Endothelial cell of umbilical vein (primary cell): ENCODE measurements at regions not wholly inside any gene's neighbourhood (a gene's known extent, or its start where the extent isn't known, plus 50 kb on each side); places are given as distances from the start of the nearest gene placed in this dataset.

Source experiments
- BruUV-seq: library from RNA; stranded (reverse); fragments of 400-500 nt; replicated peaks from 2 replicates; lab custom pipeline; 2021; lab: Mats Ljungman, UMichigan
- CTCF ChIA-PET: fragments of 300-600, 350-600 bp; sonication (Branson Sonifier 250); formaldehyde crosslinking; loops from one replicate; lab custom pipeline; 2021; ENCODE audit warnings: antibody characterized with exemption, inconsistent platforms; lab: Charles Lee
- POLR2A ChIA-PET: fragments of 300-600, 350-600 bp; sonication (Branson Sonifier 250); formaldehyde crosslinking; loops from one replicate; lab custom pipeline; 2021; ENCODE audit warnings: antibody characterized with exemption, inconsistent platforms; lab: Charles Lee
- DNase-seq: peaks from one replicate; pipeline ENCODE4 v3.0.0-alpha.2; 2011; ENCODE audit warnings: low read depth, low spot score
- FAIRE-seq: peaks from 2 replicates; lab custom pipeline; 2011; peaks lifted over from hg19 to GRCh38; lab: Jason Lieb, UNC
- H2AFZ ChIP-seq: 2 replicates; pipeline ENCODE4 v1.6.0; 2012; ENCODE audit warnings: low read depth, low read length, control low read depth, inconsistent platforms
- H3K27ac ChIP-seq: 2 replicates; pipeline ENCODE4 v1.5.1; 2011; ENCODE audit warnings: low read depth, mild to moderate bottlenecking, control low read depth, low read length, moderate library complexity; ENCODE audit not compliant: insufficient read depth
- H3K27me3 ChIP-seq, 2 experiments: 2 replicates each; pipeline versions ENCODE4 v1.6.0 to v1.6.1; 2011; ENCODE audit warnings: low read length in 2 of 2, mixed read lengths in 1 of 2; ENCODE audit not compliant: control insufficient read depth in 2 of 2, insufficient read depth in 2 of 2
- H3K36me3 ChIP-seq, 2 experiments: 2 replicates in 1 of 2; 3 replicates in 1 of 2; pipeline ENCODE4 v1.5.1; 2011; ENCODE audit warnings: low read length in 2 of 2, mild to moderate bottlenecking in 1 of 2, moderate library complexity in 1 of 2; ENCODE audit not compliant: control insufficient read depth in 2 of 2, insufficient read depth in 2 of 2; ENCODE audit errors: extremely low read depth in 1 of 2
- H3K4me1 ChIP-seq: 3 replicates; pipeline ENCODE4 v1.5.1; 2011; ENCODE audit warnings: mild to moderate bottlenecking, low read length; ENCODE audit not compliant: control insufficient read depth, insufficient read depth; ENCODE audit errors: extremely low read depth
- H3K4me2 ChIP-seq: 2 replicates; pipeline ENCODE4 v1.6.1; 2011; ENCODE audit warnings: low read length, control low read depth, mixed read lengths; ENCODE audit not compliant: insufficient read depth
- H3K4me3 ChIP-seq, 3 experiments: fragments of 200-600 bp in 1 of 3; sonication (generic), shearing (Covaris generic) in 1 of 3; replicated peaks in 1 of 3; 2 replicates each; pipeline ENCODE4 v1.5.1; 2011 to 2016; ENCODE audit warnings: control low read depth in 3 of 3, low read length in 3 of 3, mild to moderate bottlenecking in 2 of 3, inconsistent platforms in 1 of 3, low read depth in 1 of 3, moderate library complexity in 1 of 3; ENCODE audit not compliant: insufficient read depth in 1 of 3
- H3K79me2 ChIP-seq: 2 replicates; pipeline ENCODE4 v1.6.0; 2012; ENCODE audit warnings: low read length, inconsistent platforms; ENCODE audit not compliant: control insufficient read depth, insufficient read depth
- H3K9ac ChIP-seq: replicated peaks from 2 replicates; pipeline ENCODE3; 2011; ENCODE audit warnings: low read length, control low read depth; ENCODE audit not compliant: insufficient read depth; ENCODE audit errors: extremely low read depth
- H3K9me1 ChIP-seq: replicated peaks from 3 replicates; pipeline ENCODE4 v1.6.0; 2011; ENCODE audit warnings: mild to moderate bottlenecking, low read length; ENCODE audit not compliant: control insufficient read depth, insufficient read depth; ENCODE audit errors: extremely low read depth
- H3K9me3 ChIP-seq: replicated peaks from 2 replicates; pipeline ENCODE4 v1.5.1; 2012; ENCODE audit warnings: low read length, inconsistent platforms; ENCODE audit not compliant: control insufficient read depth, insufficient read depth
- H4K20me1 ChIP-seq: replicated peaks from 2 replicates; pipeline ENCODE3; 2011; ENCODE audit warnings: mild to moderate bottlenecking, low read length; ENCODE audit not compliant: control insufficient read depth, insufficient read depth; ENCODE audit errors: extremely low read depth
- CTCF ChIP-seq, 2 donors: IDR thresholded peaks; 1 replicate in 1 of 2; 2 replicates in 1 of 2; pipeline ENCODE4 v1.5.1; 2011; ENCODE audit warnings: low read length in 2 of 2, mild to moderate bottlenecking in 2 of 2, moderate library complexity in 2 of 2, control low read depth in 1 of 2, inconsistent platforms in 1 of 2, low read depth in 1 of 2; ENCODE audit not compliant: insufficient read depth in 1 of 2; ENCODE audit errors: extremely low read depth in 1 of 2
- EZH2 ChIP-seq: IDR thresholded peaks from 2 replicates; pipeline ENCODE4 v1.6.1; 2012; ENCODE audit warnings: borderline replicate concordance, low read depth, mild to moderate bottlenecking, moderate library complexity, low read length, inconsistent platforms; ENCODE audit not compliant: severe bottlenecking
- FOS ChIP-seq: IDR thresholded peaks from 2 replicates; pipeline ENCODE4 v1.6.1; 2011; ENCODE audit warnings: mild to moderate bottlenecking, low read length, moderate library complexity, borderline replicate concordance; ENCODE audit not compliant: insufficient read depth
- GATA2 ChIP-seq: IDR thresholded peaks from 2 replicates; pipeline ENCODE4 v1.7.0; 2011; ENCODE audit warnings: low read depth, mild to moderate bottlenecking, moderate library complexity, mixed read lengths, low read length; ENCODE audit not compliant: insufficient read length, insufficient read depth
- JUN ChIP-seq: IDR thresholded peaks from 2 replicates; pipeline ENCODE4 v1.6.1; 2011; ENCODE audit warnings: borderline replicate concordance, low read depth; ENCODE audit not compliant: insufficient read length, insufficient read depth
- MAX ChIP-seq: IDR thresholded peaks from 2 replicates; pipeline ENCODE4 v1.6.1; 2011; ENCODE audit not compliant: insufficient read depth, insufficient read length
- MYC ChIP-seq: IDR thresholded peaks from one replicate; pipeline ENCODE4 v1.6.1; 2011; ENCODE audit warnings: mild to moderate bottlenecking, low read depth, low read length
- POLR2A ChIP-seq: IDR thresholded peaks from 2 replicates; pipeline ENCODE4 v1.6.1; 2012; ENCODE audit warnings: low read depth, mild to moderate bottlenecking, control low read depth, low read length
- POLR2AphosphoS5 ChIP-seq: IDR thresholded peaks from 2 replicates; pipeline ENCODE4 v1.6.1; 2012; ENCODE audit warnings: low read depth, mild to moderate bottlenecking, control low read depth, low read length, moderate library complexity; ENCODE audit not compliant: insufficient read depth
- dilution Hi-C: fragments of 300-500 bp; cut with MboI; formaldehyde crosslinking; loops from one replicate; pipeline ENCODE4 v1.15.0; 2019; ENCODE audit warnings: low sequenced_read_pairs; ENCODE audit not compliant: extremely low pct_ligation_motif_present
- intact Hi-C: fragments of 100-400 bp; cut with micrococcal nuclease; formaldehyde crosslinking; loops from one replicate; pipeline ENCODE4 v1.10.0; 2022

- intact Hi-C loops (no loop called here), dilution Hi-C loops (no loop called here)
- Histone ChIP-seq H3K4me2 (no peak overlapping the region), H4K20me1 (no peaks in the 10 kb centered on the region), H2AFZ (no peak overlapping the region), H3K79me2 (no peaks in the 10 kb centered on the region), H3K9me3 (no peaks in the 10 kb centered on the region), H3K9ac (no peak overlapping the region), H3K27me3 (no peaks in the 10 kb centered on the region), H3K36me3 (no peaks in the 10 kb centered on the region), H3K4me1 (no peaks in the 10 kb centered on the region), H3K9me1 (no peaks in the 10 kb centered on the region), H3K27ac (no peak overlapping the region), H3K4me3 (no peak overlapping the region)
- DNase-seq (no peak), FAIRE-seq (no peak)
- CTCF ChIA-PET = interaction anchor here (0.9 to 1.6 kb wide), 3 partner anchors 10 to 93 kb away, joined by 3 to 4 read pairs (median 3); no protein-coding TSS in a partner anchor
- POLR2A ChIA-PET = no interaction called here
- no peak for TF ChIP-seq POLR2AphosphoS5
- no peak for TF ChIP-seq MYC
- TF ChIP-seq POLR2A = no peak
- no peak for TF ChIP-seq MAX
- no peak for TF ChIP-seq GATA2
- TF ChIP-seq CTCF (IDR thresholded peaks at IDR 0.05; ENCODE audit: extremely low read depth in 1 of 2, insufficient read depth in 1 of 2, low read depth in 1 of 2, low read length in 2 of 2) = no peak
- TF ChIP-seq FOS = no peak
- no peak for TF ChIP-seq JUN
- no peak for TF ChIP-seq EZH2
- no TSS peak for BruUV-seq
Observed at GRCh38 chr5:91291628-91292569, 91.2 kb downstream of the ARRDC3 start.
